COLO668 (cell line): ENCODE measurements at regions not wholly inside any gene's neighbourhood (a gene's known extent, or its start where the extent isn't known, plus 50 kb on each side); places are given as distances from the start of the nearest gene placed in this dataset.
A peak's percentile ranks its signal among the peaks of the same experiment; 100 is the strongest.

Experiments used
- DNase-seq: peaks from one replicate; lab custom pipeline; 2025; ENCODE audit not compliant: unreplicated experiment; lab: John Stamatoyannopoulos, UW

DNA sequence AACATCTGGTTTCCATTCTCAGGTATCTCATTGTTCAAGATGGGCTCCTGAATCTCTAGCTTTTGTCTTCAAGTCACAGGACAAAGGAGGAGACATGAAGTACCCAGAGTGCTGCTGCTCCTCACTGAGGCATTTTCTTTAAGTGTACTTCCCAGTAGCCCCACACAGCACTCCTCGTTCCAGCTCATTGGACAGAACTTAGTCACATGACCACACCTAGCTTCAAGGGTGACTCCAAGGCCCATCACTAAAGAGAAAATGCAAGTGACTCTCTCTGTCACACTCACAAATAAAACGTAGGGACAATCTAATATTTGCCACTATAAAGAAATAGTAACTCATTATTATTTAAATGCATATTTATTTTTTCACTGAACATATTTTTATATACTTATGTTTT lies 58.3 kb upstream of the NEUROD6 start:
- no peak for DNase-seq

GRCh38 chr7:31407178-31407676 lies 66.7 kb upstream of the NEUROD6 start:
- DNase-seq: no peak

GRCh38 chr7:31408140-31408729 lies 67.7 kb upstream of the NEUROD6 start:
- no peak for DNase-seq

- DNase-seq: no peak
Measured at GRCh38 chr7:31410265-31410664, 69.7 kb upstream of the NEUROD6 start.

GRCh38 chr7:31411416-31411815 lies 70.9 kb upstream of the NEUROD6 start:
- no peak for DNase-seq

GRCh38 chr7:31413766-31414165 lies 73.2 kb upstream of the NEUROD6 start:
- no peak for DNase-seq

- DNase-seq: no peak
Measured at GRCh38 chr7:31416381-31416870, 75.9 kb upstream of the NEUROD6 start.

DNA sequence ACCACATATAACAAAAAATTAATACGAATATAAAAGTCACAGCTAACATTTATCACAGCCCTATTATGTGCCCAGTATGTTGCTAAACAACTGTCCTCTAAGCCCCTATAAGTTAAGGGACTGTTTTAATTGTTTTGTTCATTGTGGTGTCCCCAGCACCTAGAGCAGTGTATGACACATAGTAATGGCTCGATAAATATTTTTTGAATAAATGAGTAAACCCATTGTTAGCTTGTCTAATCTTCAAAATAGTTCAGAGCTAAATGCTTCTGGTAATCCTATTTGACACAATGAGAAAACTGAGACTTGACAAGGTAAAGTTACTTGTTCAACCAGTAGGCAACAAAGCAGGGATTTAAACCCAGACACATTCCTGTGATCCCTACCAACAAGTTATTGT lies 78.4 kb upstream of the NEUROD6 start:
- no peak for DNase-seq

DNA sequence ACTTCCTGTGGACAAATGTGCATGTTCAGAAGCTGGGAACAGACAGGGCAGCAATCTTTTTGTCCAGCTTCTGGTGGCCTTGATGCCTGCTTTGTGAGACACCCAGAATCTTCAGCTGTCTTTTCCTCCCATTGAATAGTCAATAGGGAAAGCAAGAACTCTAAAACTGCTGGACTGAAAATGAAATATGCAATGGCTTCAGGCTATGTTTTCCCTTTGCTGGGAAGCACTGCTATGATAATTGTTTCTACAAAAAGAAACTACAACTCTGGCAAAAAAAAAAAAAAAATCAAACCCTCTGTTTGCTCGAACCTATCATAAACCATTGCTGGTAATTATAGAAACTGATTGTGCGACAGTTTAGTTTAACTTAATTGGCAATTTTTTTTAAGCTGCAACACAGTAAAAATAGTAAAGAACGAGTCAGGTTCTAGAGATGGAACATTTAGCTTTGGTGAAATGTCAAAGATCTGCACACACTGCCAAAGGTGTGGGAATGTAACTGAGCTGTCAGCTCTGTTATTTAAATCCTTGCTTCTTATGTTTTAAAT lies 79.1 kb upstream of the NEUROD6 start:
- DNase-seq: no peak

GRCh38 chr7:31420948-31421347 lies 80.4 kb upstream of the NEUROD6 start:
- no peak for DNase-seq

DNA sequence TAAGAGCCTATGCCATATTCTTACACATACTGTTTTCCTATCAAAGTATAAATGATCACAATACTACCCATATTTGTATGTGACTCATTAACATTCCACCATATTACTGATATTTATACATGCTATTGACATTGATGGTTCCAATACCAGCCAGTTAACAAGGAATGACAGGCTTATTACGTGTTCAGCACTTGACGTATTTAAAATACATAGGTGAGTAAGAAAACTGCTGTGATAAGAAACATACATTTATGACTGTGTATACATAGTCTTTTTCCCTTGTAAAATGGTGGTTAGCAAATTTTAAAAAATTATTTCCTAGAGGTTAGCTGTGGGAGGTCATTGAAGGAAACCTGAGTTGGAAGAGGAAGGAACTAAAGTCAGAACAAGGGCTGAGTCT lies 81.1 kb upstream of the NEUROD6 start:
- no peak for DNase-seq

DNA sequence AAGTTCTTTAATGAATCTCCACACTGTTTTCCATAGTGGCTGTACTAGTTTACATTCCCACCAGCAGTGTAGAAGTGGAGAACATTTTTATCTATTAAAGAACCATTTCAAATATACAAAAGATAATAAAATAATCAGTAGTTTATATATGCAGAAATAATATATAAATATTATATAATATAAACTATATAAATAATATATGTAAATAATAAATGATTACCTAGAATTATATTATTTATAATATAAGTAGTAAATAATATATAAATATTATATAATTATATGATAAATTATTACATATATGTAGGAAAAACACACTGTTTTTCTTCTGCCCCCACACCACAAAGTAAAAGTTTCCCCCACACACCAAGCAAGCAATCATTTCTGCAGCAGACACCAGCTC lies 83.5 kb upstream of the NEUROD6 start:
- no peak for DNase-seq

GRCh38 chr7:31432176-31432575 lies 81.7 kb upstream of the ITPRID1 start:
- DNase-seq: no peak

DNA sequence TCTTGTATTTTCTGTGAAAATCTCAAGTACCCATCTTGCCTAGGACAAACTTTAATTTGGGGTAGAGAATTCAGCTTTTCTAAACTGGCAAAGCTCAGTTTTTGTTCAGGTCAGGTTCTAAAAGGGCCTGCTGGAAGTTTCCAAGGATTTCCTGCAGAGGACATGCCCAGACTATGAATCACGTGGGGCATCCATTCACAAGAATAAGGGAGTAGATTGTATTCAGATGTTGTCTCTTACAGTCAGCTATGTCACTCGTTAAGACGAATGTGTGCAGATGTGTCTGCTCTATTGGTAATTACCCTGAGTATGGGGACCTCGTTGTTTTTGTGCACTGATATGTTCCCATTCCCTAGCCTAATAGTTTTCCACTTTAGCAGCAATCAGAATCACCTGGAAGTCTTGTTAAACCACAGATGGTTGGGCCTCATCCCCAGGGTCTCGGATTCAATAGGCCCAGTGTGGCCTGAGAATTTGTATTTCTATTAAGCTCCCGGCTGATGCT lies 81.0 kb upstream of the ITPRID1 start:
- no peak for DNase-seq

- peak; percentile 51 for DNase-seq
Measured at GRCh38 chr7:31437250-31437865, 76.5 kb upstream of the ITPRID1 start.

GRCh38 chr7:31439165-31439564 lies 74.7 kb upstream of the ITPRID1 start:
- no peak for DNase-seq

GRCh38 chr7:31440511-31440910 lies 73.4 kb upstream of the ITPRID1 start:
- no peak for DNase-seq

GRCh38 chr7:31442626-31443025 lies 71.3 kb upstream of the ITPRID1 start:
- no peak for DNase-seq

DNA sequence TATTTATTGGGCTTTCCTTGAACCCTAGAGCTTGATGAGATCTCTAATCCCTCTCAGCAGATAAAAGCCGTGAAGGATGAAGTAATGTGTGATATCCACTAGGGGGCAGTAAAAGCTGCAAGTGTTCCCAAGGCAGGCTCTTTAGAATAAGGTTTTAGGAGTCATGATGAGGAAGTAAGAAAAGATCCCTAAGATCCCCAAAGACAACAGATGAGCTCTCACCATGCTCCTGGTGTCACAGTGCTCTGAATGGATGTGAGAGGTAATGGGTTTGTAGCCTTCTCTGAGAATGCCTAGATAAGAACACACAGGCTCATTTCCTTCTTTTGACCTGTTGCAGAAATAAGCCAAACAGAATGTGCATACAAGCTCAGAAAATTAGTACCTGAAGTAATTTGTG lies 70.4 kb upstream of the ITPRID1 start:
- peak; percentile 28 for DNase-seq

DNA sequence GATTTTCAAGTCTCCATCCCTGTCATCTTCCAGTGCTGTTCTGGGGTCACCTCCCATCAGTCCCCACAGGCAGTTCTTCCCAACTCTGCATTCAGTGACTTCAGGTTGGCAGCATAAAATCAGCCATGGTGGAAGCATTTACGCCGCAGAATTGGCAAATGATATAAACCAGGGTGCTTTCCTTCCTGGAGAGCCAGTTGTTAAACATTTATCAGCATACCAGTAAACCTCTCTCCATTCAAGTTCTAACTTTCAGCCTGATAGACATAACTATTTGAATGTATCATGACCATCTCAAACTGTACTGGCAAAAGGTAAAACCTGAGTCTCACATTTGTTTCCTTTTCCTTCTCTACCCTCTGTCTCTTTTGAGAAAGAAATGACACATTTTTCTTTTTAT lies 69.7 kb upstream of the ITPRID1 start:
- DNase-seq: no peak

DNA sequence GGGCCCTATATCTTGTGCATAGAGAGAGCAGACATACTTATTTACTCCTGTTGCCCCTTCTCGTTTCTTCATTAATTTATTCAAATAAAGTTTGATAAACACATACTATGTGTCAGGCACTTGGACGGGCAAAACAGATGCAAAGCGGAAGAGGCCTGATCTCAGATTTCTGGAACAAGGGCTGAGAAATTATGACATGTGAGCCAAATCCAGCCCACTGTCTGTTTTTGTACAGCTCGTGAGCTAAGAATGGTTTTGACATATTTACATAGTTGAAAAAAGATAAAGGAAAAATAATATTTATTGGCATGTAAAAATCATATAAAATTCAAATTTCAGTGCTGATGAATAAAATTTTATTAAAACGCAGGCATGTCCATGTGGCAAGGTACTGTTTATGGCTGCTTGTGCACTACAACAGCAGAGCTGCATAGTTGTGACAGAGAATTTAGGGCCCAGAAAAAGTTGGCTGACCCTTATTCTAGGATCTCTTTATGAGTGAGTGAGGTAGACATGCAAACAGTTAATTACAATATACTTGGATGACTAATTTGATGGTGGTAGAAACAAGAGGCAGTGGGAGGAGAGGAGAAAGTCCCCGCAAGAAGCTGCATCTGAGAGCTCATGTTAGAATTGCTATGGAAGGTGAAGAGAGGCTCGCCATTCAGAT lies 68.1 kb upstream of the ITPRID1 start:
- DNase-seq: no peak

GRCh38 chr7:31448649-31449048 lies 65.2 kb upstream of the ITPRID1 start:
- DNase-seq: no peak
